MM.1S (cell line): ENCODE measurements at regions not wholly inside any gene's neighbourhood (a gene's known extent, or its start where the extent isn't known, plus 50 kb on each side); places are given as distances from the start of the nearest gene placed in this dataset.

Source experiments
- DNase-seq: peaks from one replicate; pipeline ENCODE4 v3.0.0-alpha.2; 2015
- H2AFZ ChIP-seq: fragments of 300-600 bp; sonication (generic); 2 replicates; pipeline ENCODE4 v1.6.0; 2016; ENCODE audit warnings: antibody characterized with exemption, low read length
- H3F3A ChIP-seq: fragments of 300-600 bp; sonication (generic); 2 replicates; pipeline ENCODE4 v1.6.1; 2016; ENCODE audit warnings: mild to moderate bottlenecking, antibody characterized with exemption, low read length, moderate library complexity, mixed read lengths; ENCODE audit not compliant: insufficient read depth
- H3K27ac ChIP-seq: fragments of 300-600 bp; sonication (generic); 2 replicates; pipeline ENCODE4 v1.5.1; 2016; ENCODE audit warnings: mild to moderate bottlenecking, low read length
- H3K27me3 ChIP-seq: fragments of 300-600 bp; sonication (generic); replicated peaks from 2 replicates; pipeline ENCODE4 v1.6.0; 2016; ENCODE audit warnings: low read length; ENCODE audit not compliant: insufficient read depth
- H3K36me3 ChIP-seq: fragments of 300-600 bp; sonication (generic); replicated peaks from 2 replicates; pipeline ENCODE4 v1.6.1; 2016; ENCODE audit warnings: mild to moderate bottlenecking, low read length, mixed read lengths; ENCODE audit not compliant: insufficient read depth
- H3K4me1 ChIP-seq: fragments of 300-600 bp; sonication (generic); 2 replicates; pipeline ENCODE4 v1.6.1; 2016; ENCODE audit warnings: low read length, mixed read lengths
- H3K4me2 ChIP-seq: fragments of 300-600 bp; sonication (generic); 2 replicates; pipeline ENCODE4 v1.6.0; 2016; ENCODE audit warnings: low read depth, low read length
- H3K4me3 ChIP-seq: fragments of 300-600 bp; sonication (generic); 2 replicates; pipeline ENCODE4 v1.5.1; 2016; ENCODE audit warnings: low read length, mixed read lengths
- H3K79me2 ChIP-seq: fragments of 300-600 bp; sonication (generic); 2 replicates; pipeline ENCODE4 v1.6.1; 2016; ENCODE audit warnings: mixed run types, low read length, mixed read lengths
- H3K9ac ChIP-seq: fragments of 300-600 bp; sonication (generic); 2 replicates; pipeline ENCODE4 v1.6.1; 2016; ENCODE audit warnings: low read length, mixed read lengths
- H3K9me2 ChIP-seq: fragments of 300-600 bp; sonication (generic); replicated peaks from 2 replicates; pipeline ENCODE4 v1.6.1; 2016; ENCODE audit warnings: mild to moderate bottlenecking, low read length, mixed read lengths; ENCODE audit not compliant: insufficient read depth
- H3K9me3 ChIP-seq: fragments of 300-600 bp; sonication (generic); replicated peaks from 2 replicates; pipeline ENCODE4 v1.6.1; 2016; ENCODE audit warnings: mild to moderate bottlenecking, low read length, mixed read lengths; ENCODE audit not compliant: insufficient read depth
- H4K20me1 ChIP-seq: fragments of 300-600 bp; sonication (generic); 2 replicates; pipeline ENCODE4 v1.6.1; 2016; ENCODE audit warnings: mild to moderate bottlenecking, low read length, moderate library complexity, mixed read lengths; ENCODE audit not compliant: insufficient read depth
- EZH2 ChIP-seq: fragments of 300-600 bp; sonication (generic); optimal IDR thresholded peaks from 2 replicates; pipeline ENCODE3; 2017; ENCODE audit warnings: low read depth, mild to moderate bottlenecking, antibody characterized with exemption, low read length, mixed read lengths
- EZH2phosphoT487 ChIP-seq: fragments of 300-600 bp; sonication (generic); IDR thresholded peaks from 2 replicates; pipeline ENCODE4 v1.6.1; 2018; ENCODE audit warnings: antibody characterized with exemption, low read length
- TF ChIP-seq, protein P1 (sequence below): fragments of 300-600 bp; sonication (generic); IDR thresholded peaks from 2 replicates; pipeline ENCODE4 v1.5.1; 2016; ENCODE audit warnings: antibody characterized with exemption, low read length, mixed read lengths

DNA sequence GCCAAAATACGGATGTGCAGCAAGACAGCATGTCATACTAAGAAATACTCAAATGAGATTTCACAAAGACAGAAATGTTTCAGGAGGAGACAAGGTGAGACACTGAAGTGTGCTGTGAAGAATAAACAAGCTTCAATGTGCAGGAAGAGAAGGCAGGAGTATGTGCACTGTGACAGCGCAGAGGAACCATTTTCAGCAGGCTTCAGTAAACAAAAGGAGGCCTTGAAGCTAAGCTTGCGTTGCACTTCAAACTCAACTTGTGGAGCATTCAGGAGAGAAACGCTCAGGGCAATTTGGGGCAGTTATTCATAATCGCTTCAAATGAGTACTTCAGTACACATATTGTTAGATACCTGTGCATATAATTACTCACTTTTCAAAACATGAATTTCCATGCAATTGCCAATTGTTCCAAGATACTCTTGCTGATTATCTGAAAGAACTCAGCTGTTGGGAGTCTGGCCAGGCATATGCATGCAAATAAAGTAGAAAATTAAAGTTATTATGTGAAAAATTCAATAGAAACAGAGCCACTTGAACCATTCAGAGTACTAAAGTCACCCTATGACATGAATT lies 234.2 kb upstream of the OPRM1 start:
- no peaks in the 10 kb centered on the region for H3K9me3 ChIP-seq
- no peaks in the 10 kb centered on the region for H3K36me3 ChIP-seq
- no peaks in the 10 kb centered on the region for H3F3A ChIP-seq
- H3K9ac ChIP-seq: no peak overlapping the region
- TF ChIP-seq, protein P1, sequence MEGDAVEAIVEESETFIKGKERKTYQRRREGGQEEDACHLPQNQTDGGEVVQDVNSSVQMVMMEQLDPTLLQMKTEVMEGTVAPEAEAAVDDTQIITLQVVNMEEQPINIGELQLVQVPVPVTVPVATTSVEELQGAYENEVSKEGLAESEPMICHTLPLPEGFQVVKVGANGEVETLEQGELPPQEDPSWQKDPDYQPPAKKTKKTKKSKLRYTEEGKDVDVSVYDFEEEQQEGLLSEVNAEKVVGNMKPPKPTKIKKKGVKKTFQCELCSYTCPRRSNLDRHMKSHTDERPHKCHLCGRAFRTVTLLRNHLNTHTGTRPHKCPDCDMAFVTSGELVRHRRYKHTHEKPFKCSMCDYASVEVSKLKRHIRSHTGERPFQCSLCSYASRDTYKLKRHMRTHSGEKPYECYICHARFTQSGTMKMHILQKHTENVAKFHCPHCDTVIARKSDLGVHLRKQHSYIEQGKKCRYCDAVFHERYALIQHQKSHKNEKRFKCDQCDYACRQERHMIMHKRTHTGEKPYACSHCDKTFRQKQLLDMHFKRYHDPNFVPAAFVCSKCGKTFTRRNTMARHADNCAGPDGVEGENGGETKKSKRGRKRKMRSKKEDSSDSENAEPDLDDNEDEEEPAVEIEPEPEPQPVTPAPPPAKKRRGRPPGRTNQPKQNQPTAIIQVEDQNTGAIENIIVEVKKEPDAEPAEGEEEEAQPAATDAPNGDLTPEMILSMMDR: no peak
- TF ChIP-seq EZH2phosphoT487: no peak
- TF ChIP-seq EZH2: no peak
- H3K4me3 ChIP-seq: no peak overlapping the region
- no peaks in the 10 kb centered on the region for H3K9me2 ChIP-seq
- no peak overlapping the region for H2AFZ ChIP-seq
- no peaks in the 10 kb centered on the region for H3K79me2 ChIP-seq
- no peaks in the 10 kb centered on the region for H4K20me1 ChIP-seq
- no peak for DNase-seq
- H3K27me3 ChIP-seq: no peaks in the 10 kb centered on the region
- H3K27ac ChIP-seq: no peak overlapping the region
- no peaks in the 10 kb centered on the region for H3K4me1 ChIP-seq
- no peak overlapping the region for H3K4me2 ChIP-seq

DNA sequence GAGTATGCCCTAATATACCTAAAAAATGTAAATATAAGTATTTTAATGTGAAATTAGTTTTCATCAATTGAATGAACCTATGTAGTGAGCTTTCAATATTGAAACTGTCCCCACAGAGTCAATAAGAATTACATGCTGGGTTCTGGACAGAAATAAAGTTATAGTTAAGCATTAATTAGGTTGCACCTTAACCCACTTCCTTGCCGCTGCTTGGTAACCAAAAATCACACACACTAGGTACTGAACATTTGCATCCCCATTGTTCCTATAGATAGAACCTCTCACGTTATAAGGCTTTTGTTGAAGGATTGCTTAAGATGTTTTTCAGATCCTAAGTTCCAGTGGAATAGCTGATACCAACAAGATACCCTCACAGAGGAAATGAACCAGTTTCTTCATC lies 237.1 kb upstream of the OPRM1 start:
- Histone ChIP-seq H3K27me3 (no peaks in the 10 kb centered on the region), H2AFZ (no peak overlapping the region), H3K9ac (no peak overlapping the region), H3K27ac (no peak overlapping the region), H3K36me3 (no peaks in the 10 kb centered on the region), H3K4me1 (no peaks in the 10 kb centered on the region), H3K9me2 (no peaks in the 10 kb centered on the region), H3K4me2 (no peak overlapping the region), H3K4me3 (no peak overlapping the region), H3F3A (no peaks in the 10 kb centered on the region), H3K79me2 (no peaks in the 10 kb centered on the region), H3K9me3 (no peaks in the 10 kb centered on the region), H4K20me1 (no peaks in the 10 kb centered on the region)
- no peak for DNase-seq
- no peak for TF ChIP-seq EZH2phosphoT487
- TF ChIP-seq, protein P1: no peak
- no peak for TF ChIP-seq EZH2

DNA sequence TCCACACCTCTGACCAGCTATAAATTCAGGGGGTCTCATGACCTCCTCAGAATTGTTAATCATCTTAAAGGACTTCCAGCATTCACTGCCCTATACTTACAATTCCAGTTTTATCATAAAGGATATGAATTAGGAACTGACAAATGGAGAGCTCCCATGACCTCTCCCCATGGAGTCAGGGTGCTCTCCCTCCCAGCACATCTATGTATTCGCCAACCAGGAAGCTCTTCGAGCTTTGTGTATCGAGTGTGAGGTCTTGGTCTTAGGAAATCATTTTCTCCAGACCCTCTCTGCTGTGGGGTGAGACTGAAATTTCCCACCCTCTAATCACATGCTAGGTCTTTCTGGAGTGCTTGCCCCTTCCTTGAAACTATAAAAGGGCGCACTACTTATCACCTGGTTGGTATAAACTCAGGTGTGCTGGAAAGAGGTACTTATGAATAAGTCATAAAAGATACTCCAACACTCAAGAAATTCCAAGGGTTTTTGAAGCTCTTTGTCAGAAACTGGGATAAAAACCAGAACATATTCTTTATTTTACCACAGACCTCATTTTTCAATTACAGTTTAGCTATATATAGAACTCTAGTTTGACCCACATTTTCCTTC lies 238.4 kb upstream of the OPRM1 start:
- Histone ChIP-seq H2AFZ (no peak overlapping the region), H3K79me2 (no peaks in the 10 kb centered on the region), H3K36me3 (no peaks in the 10 kb centered on the region), H3F3A (no peaks in the 10 kb centered on the region), H3K9ac (no peak overlapping the region), H3K4me3 (no peak overlapping the region), H3K9me3 (no peaks in the 10 kb centered on the region), H3K27me3 (no peaks in the 10 kb centered on the region), H4K20me1 (no peaks in the 10 kb centered on the region), H3K27ac (no peak overlapping the region), H3K4me1 (no peaks in the 10 kb centered on the region), H3K9me2 (no peaks in the 10 kb centered on the region), H3K4me2 (no peak overlapping the region)
- TF ChIP-seq, protein P1: no peak
- TF ChIP-seq EZH2 (no peak), EZH2phosphoT487 (no peak)
- no peak for DNase-seq
